H1 (cell line): ENCODE measurements at regions not wholly inside any gene's neighbourhood (a gene's known extent, or its start where the extent isn't known, plus 50 kb on each side); places are given as distances from the start of the nearest gene placed in this dataset.
"Not testable (repeated sequence)": the region's sequence is repeated elsewhere in the genome, so short reads cannot be mapped to it uniquely, and the experiment has no call there.

Experiments used
- CTCF ChIA-PET: fragments of 300-600 bp; sonication (Branson Sonifier 250); formaldehyde crosslinking; loops from one replicate; lab custom pipeline; 2021; ENCODE audit not compliant: partially characterized antibody; lab: Charles Lee
- POLR2A ChIA-PET: fragments of 300-600 bp; sonication (Branson Sonifier 250); formaldehyde crosslinking; loops from one replicate; lab custom pipeline; 2021; ENCODE audit warnings: inconsistent platforms; ENCODE audit not compliant: partially characterized antibody; lab: Charles Lee
- DNase-seq, 2 experiments: peaks; one replicate each; pipeline versions ENCODE4 v3.0.0 to v3.0.0-alpha.2; 2010 to 2022; ENCODE audit warnings: low spot score in 2 of 2, low read depth in 1 of 2, mixed read lengths in 1 of 2
- FAIRE-seq: peaks from 2 replicates; lab custom pipeline; 2011; peaks lifted over from hg19 to GRCh38; lab: Jason Lieb, UNC
- H2AFZ ChIP-seq: 2 replicates; pipeline ENCODE4 v1.8.1; 2012; ENCODE audit warnings: low read length, inconsistent platforms
- H2AK5ac ChIP-seq: 2 replicates; pipeline ENCODE4 v1.6.1; 2013; ENCODE audit warnings: low read depth, low read length
- H2BK120ac ChIP-seq: replicated peaks from 2 replicates; pipeline ENCODE3; 2013; ENCODE audit warnings: low read depth, low read length, inconsistent platforms
- H2BK12ac ChIP-seq: 2 replicates; pipeline ENCODE4 v1.6.1; 2013; ENCODE audit warnings: low read depth, low read length
- H2BK15ac ChIP-seq: 2 replicates; pipeline ENCODE4 v1.6.1; 2013; ENCODE audit warnings: low read length
- H2BK20ac ChIP-seq: 2 replicates; pipeline ENCODE4 v1.6.1; 2013; ENCODE audit warnings: low read length
- H2BK5ac ChIP-seq: 2 replicates; pipeline ENCODE4 v1.6.1; 2013; ENCODE audit warnings: low read depth, low read length
- H3K14ac ChIP-seq: 2 replicates; pipeline ENCODE4 v1.6.1; 2013; ENCODE audit warnings: inconsistent platforms; ENCODE audit not compliant: insufficient read length
- H3K18ac ChIP-seq: 2 replicates; pipeline ENCODE4 v1.6.1; 2013; ENCODE audit warnings: low read length; ENCODE audit errors: extremely low read depth
- H3K23ac ChIP-seq: 2 replicates; pipeline ENCODE4 v1.6.1; 2013; ENCODE audit warnings: inconsistent platforms; ENCODE audit not compliant: insufficient read length
- H3K23me2 ChIP-seq: 2 replicates; pipeline ENCODE4 v1.6.1; 2013; ENCODE audit warnings: low read depth, low read length
- H3K27ac ChIP-seq: 2 replicates; pipeline ENCODE4 v1.6.1; 2011; ENCODE audit warnings: low read depth, low read length, inconsistent platforms
- H3K27me3 ChIP-seq, 4 experiments: replicated peaks in 1 of 4; 1 replicate in 1 of 4; 2 replicates in 3 of 4; pipeline versions ENCODE4 v1.6.1 to v1.8.1; 2011 to 2013; ENCODE audit warnings: low read length in 3 of 4, mild to moderate bottlenecking in 3 of 4, inconsistent platforms in 2 of 4, mixed read lengths in 2 of 4, moderate library complexity in 1 of 4; ENCODE audit not compliant: control insufficient read depth in 3 of 4, insufficient read depth in 3 of 4; ENCODE audit errors: extremely low read depth in 1 of 4
- H3K36me3 ChIP-seq, 4 experiments: 2 replicates each; pipeline versions ENCODE4 v1.6.1 to v1.8.1; 2011 to 2013; ENCODE audit warnings: mild to moderate bottlenecking in 4 of 4, low read length in 3 of 4, moderate library complexity in 2 of 4, control low read depth in 1 of 4, inconsistent platforms in 1 of 4; ENCODE audit not compliant: insufficient read depth in 4 of 4, control insufficient read depth in 2 of 4
- H3K4ac ChIP-seq: replicated peaks from 2 replicates; pipeline ENCODE3; 2013; ENCODE audit warnings: low read length, low read depth, mixed read lengths, inconsistent platforms; ENCODE audit not compliant: insufficient read length
- H3K4me1 ChIP-seq, 4 experiments: replicated peaks in 1 of 4; 1 replicate in 1 of 4; 2 replicates in 3 of 4; pipeline versions ENCODE4 v1.6.1 to v1.8.1; 2011 to 2013; ENCODE audit warnings: low read length in 3 of 4, inconsistent platforms in 2 of 4, mixed read lengths in 1 of 4; ENCODE audit not compliant: insufficient read depth in 4 of 4, control insufficient read depth in 3 of 4
- H3K4me2 ChIP-seq, 2 experiments: 2 replicates each; pipeline versions ENCODE4 v1.6.1 to v1.8.1; 2011 to 2013; ENCODE audit warnings: low read depth in 2 of 2, low read length in 2 of 2, control low read depth in 1 of 2, inconsistent platforms in 1 of 2, mild to moderate bottlenecking in 1 of 2; ENCODE audit not compliant: insufficient read depth in 1 of 2
- H3K4me3 ChIP-seq, 4 experiments: fragments of 200-600, 300-600 bp in 1 of 4; sonication (generic), shearing (Covaris generic), sonication (Bioruptor Twin) in 1 of 4; 2 replicates each; pipeline versions ENCODE4 v1.5.1 to v1.8.1; 2011 to 2016; ENCODE audit warnings: low read length in 4 of 4, low read depth in 3 of 4, control low read depth in 2 of 4, inconsistent platforms in 2 of 4, mild to moderate bottlenecking in 2 of 4, mixed read lengths in 1 of 4, moderate library complexity in 1 of 4; ENCODE audit not compliant: insufficient read depth in 2 of 4; ENCODE audit errors: extremely low read depth in 1 of 4
- H3K56ac ChIP-seq: replicated peaks from 2 replicates; pipeline ENCODE3; 2013; ENCODE audit warnings: low read depth, mild to moderate bottlenecking, mixed read lengths, low read length, inconsistent platforms; ENCODE audit not compliant: insufficient read length
- H3K79me1 ChIP-seq: 2 replicates; pipeline ENCODE4 v1.6.1; 2013; ENCODE audit warnings: low read depth, low read length, control low read depth
- H3K79me2 ChIP-seq, 2 experiments: 2 replicates each; pipeline versions ENCODE4 v1.6.1 to v1.8.1; 2012 to 2013; ENCODE audit warnings: low read length in 2 of 2, mild to moderate bottlenecking in 2 of 2, inconsistent platforms in 1 of 2; ENCODE audit not compliant: insufficient read depth in 2 of 2, control insufficient read depth in 1 of 2
- H3K9ac ChIP-seq, 4 experiments: replicated peaks in 1 of 4; 1 replicate in 1 of 4; 2 replicates in 3 of 4; pipeline versions ENCODE4 v1.6.1 to v1.8.1; 2011 to 2013; ENCODE audit warnings: low read depth in 3 of 4, low read length in 3 of 4, control low read depth in 2 of 4, mild to moderate bottlenecking in 2 of 4, moderate library complexity in 2 of 4, inconsistent platforms in 1 of 4; ENCODE audit errors: extremely low read depth in 1 of 4
- H3K9me3 ChIP-seq, 2 experiments: 2 replicates each; pipeline versions ENCODE4 v1.6.1 to v1.8.1; 2012 to 2013; ENCODE audit warnings: mild to moderate bottlenecking in 2 of 2, moderate library complexity in 2 of 2, control low read depth in 1 of 2, inconsistent platforms in 1 of 2, low read depth in 1 of 2, low read length in 1 of 2, mixed read lengths in 1 of 2; ENCODE audit not compliant: insufficient read depth in 2 of 2
- H4K20me1 ChIP-seq, 2 experiments: replicated peaks in 1 of 2; 2 replicates each; pipeline versions ENCODE3 to v1.8.1; 2011 to 2013; ENCODE audit warnings: inconsistent platforms in 2 of 2, low read length in 2 of 2, mild to moderate bottlenecking in 1 of 2; ENCODE audit not compliant: insufficient read depth in 2 of 2, control insufficient read depth in 1 of 2
- H4K5ac ChIP-seq: 2 replicates; pipeline ENCODE4 v1.6.1; 2013; ENCODE audit warnings: low read length, low read depth, mixed read lengths, inconsistent platforms; ENCODE audit not compliant: insufficient read length
- H4K8ac ChIP-seq: 2 replicates; pipeline ENCODE4 v1.8.0; 2013; ENCODE audit warnings: mild to moderate bottlenecking, moderate library complexity, low read length, inconsistent platforms; ENCODE audit not compliant: insufficient read depth; ENCODE audit errors: extremely low read depth
- H4K91ac ChIP-seq: replicated peaks from 2 replicates; pipeline ENCODE3; 2013; ENCODE audit warnings: low read length, mixed read lengths, inconsistent platforms; ENCODE audit not compliant: insufficient read length
- WGBS, 2 experiments: shearing (Covaris generic) in 1 of 2; methylation state at CpG; one replicate each; pipeline versions ENCODE4 v1.1.6 to v1.1.7; 2013 to 2015; ENCODE audit warnings: low lambda C conversion rate in 2 of 2, mixed read lengths in 2 of 2, inconsistent platforms in 1 of 2, low coverage in 1 of 2, missing lambda C conversion rate in 1 of 2; ENCODE audit not compliant: insufficient replicate concordance in 2 of 2, insufficient coverage in 1 of 2, insufficient read length in 1 of 2; ENCODE audit errors: extremely low coverage in 1 of 2, missing lambda C conversion rate in 1 of 2; 5-methylcytosine and 5-hydroxymethylcytosine counted together

DNA sequence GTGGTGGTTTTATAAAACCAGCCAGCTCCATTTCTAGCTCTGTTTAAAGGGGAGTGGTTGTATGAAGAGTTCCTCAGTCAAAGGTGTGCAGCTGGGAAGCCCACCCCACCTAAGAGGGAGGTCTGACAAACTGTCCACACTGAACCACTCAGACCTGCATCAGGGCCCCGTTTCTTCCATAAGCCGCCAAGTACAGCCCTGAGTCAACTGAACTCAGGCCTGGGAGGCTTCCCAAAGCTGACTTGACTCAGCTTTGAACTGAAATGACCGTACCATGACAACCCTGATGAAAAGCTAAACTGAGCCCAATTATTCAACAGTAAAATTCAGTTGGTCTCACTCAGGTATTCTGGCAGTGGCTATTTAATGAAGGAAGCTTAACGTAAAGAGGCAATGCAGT is 4027.4 kb upstream of the TPTE start:
- no CpG with 5 or more reads among the region's 4 CpGs for WGBS, 2 experiments

DNA sequence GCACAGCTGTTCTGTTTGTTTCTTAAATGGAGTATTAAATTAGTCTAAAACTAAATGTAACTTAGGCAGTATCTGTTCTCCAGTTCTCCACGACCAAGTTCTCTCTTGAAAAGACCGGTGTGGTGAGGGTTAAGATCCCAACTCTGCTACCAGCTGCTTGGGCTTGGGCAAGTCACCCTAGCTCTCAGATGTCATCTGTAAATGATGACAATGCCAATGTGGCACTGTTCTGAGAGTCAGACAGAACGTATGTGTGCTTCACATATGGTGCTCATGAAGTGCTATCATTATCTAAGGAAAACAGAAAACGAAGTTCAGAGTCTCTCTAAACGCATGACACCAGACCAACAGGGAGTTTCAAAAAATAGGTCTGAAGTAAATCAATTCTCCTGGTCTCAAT is 4025.0 kb upstream of the TPTE start:
- H3K23ac ChIP-seq, H3K79me2 ChIP-seq, H3K27me3 ChIP-seq, H3K27ac ChIP-seq, H2BK120ac ChIP-seq, H2AFZ ChIP-seq, H3K18ac ChIP-seq, H2BK12ac ChIP-seq, FAIRE-seq, H3K79me1 ChIP-seq, H3K23me2 ChIP-seq, H3K4me1 ChIP-seq, H3K4me2 ChIP-seq, H3K14ac ChIP-seq, H3K4me3 ChIP-seq, H4K8ac ChIP-seq, CTCF ChIA-PET, H3K4ac ChIP-seq, H2BK20ac ChIP-seq, DNase-seq, H3K56ac ChIP-seq, H2BK15ac ChIP-seq, H2AK5ac ChIP-seq, POLR2A ChIA-PET, H3K9ac ChIP-seq, H3K9me3 ChIP-seq, H4K20me1 ChIP-seq, H3K36me3 ChIP-seq, H4K91ac ChIP-seq, H4K5ac ChIP-seq, H2BK5ac ChIP-seq: not testable (repeated sequence)
- WGBS, 2 experiments, result no CpG with 5 or more reads among the region's 5 CpGs

More for the DNA sequence above, 4027.4 kb upstream of the TPTE start:
- H3K4ac ChIP-seq, H3K4me3 ChIP-seq, H2BK12ac ChIP-seq, H3K14ac ChIP-seq, H2BK120ac ChIP-seq, H3K79me2 ChIP-seq, H4K20me1 ChIP-seq, H2AK5ac ChIP-seq, H2BK5ac ChIP-seq, DNase-seq, H3K18ac ChIP-seq, H2BK15ac ChIP-seq, H2AFZ ChIP-seq, H4K91ac ChIP-seq, H4K5ac ChIP-seq, H3K36me3 ChIP-seq, H3K27me3 ChIP-seq, CTCF ChIA-PET, FAIRE-seq, H3K9me3 ChIP-seq, H3K9ac ChIP-seq, H3K23me2 ChIP-seq, POLR2A ChIA-PET, H3K23ac ChIP-seq, H3K56ac ChIP-seq, H3K4me2 ChIP-seq, H2BK20ac ChIP-seq, H4K8ac ChIP-seq, H3K79me1 ChIP-seq, H3K27ac ChIP-seq, H3K4me1 ChIP-seq: not testable (repeated sequence)
